Inflammatory macrophage (primary cell): ENCODE measurements at regions not wholly inside any gene's neighbourhood (a gene's known extent, or its start where the extent isn't known, plus 50 kb on each side); places are given as distances from the start of the nearest gene placed in this dataset.

Experiments
- DNase-seq, 2 donors: peaks; one replicate each; pipeline ENCODE4 v3.0.0-alpha.2; 2020 to 2022

DNA sequence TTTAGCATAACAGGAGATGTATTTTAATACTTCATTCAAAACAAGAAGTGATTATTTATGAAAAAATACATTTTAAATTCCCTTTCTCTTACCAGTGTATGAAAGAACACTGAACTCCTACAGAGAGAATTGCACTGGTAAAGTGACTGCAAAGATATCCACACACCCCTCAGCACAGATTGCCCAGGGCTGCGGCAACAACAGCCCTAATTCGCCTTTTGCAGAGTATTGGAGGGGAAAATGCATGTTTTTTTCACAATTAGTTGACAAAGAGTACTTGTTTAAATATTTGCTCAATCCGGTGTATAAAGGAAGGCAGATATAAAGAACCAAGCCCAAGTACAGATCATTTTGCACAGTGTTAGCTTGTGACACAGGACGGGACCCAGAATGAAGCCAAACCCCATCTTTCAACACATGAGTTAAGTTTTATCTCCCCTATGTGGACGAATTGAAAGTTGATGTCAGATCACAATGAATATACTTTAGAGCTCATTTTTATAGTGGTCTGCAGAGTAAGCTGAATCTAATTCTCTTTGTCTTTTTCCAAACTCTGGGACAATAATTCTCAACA, 551.4 kb upstream of the IGFBP7 start:
- DNase-seq = no peak

DNA sequence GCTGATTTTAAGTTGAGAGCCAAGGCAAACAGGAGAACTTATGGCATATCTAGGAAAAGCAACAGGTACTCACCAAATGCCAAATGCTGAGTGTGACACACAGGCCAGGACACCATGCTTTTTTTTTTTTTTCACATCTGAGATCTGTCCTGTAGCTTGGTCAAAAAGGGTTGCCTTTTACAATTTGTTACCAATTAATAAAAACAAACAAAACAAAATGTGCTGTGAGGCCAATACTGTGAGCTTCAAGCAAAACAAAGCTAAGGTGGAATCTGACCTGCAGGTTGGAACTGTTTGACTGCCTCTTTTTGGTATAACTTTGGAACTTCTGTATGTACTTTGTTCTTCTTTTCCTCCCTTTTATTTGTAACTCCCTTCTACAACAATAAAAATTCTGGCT, 548.5 kb upstream of the IGFBP7 start:
- no peak for DNase-seq

GRCh38 chr4:57658188-57658587, 548.0 kb upstream of the IGFBP7 start:
- DNase-seq = no peak

GRCh38 chr4:57655342-57655741, 545.2 kb upstream of the IGFBP7 start:
- no peak for DNase-seq

DNA sequence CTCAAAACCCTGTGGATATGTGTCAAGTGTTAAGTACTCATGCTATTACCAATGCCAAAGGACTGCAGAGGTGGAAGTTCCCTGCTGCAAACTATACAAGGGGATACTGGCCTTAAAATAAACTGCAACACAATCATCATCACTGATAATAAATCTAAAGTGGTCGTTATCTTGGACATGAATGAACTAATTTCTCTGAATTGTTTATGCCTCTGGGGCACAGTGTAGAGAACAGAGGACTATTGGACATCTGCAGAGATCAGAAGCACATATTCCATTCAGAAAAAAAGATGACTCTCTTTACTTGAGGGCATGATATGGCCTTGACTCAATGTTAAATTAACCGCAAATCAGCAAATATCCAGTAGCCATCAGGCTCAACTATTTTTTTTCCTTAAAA, 542.6 kb upstream of the IGFBP7 start:
- DNase-seq = no peak

GRCh38 chr4:57640391-57641100, 530.4 kb upstream of the IGFBP7 start:
- no peak for DNase-seq

DNA sequence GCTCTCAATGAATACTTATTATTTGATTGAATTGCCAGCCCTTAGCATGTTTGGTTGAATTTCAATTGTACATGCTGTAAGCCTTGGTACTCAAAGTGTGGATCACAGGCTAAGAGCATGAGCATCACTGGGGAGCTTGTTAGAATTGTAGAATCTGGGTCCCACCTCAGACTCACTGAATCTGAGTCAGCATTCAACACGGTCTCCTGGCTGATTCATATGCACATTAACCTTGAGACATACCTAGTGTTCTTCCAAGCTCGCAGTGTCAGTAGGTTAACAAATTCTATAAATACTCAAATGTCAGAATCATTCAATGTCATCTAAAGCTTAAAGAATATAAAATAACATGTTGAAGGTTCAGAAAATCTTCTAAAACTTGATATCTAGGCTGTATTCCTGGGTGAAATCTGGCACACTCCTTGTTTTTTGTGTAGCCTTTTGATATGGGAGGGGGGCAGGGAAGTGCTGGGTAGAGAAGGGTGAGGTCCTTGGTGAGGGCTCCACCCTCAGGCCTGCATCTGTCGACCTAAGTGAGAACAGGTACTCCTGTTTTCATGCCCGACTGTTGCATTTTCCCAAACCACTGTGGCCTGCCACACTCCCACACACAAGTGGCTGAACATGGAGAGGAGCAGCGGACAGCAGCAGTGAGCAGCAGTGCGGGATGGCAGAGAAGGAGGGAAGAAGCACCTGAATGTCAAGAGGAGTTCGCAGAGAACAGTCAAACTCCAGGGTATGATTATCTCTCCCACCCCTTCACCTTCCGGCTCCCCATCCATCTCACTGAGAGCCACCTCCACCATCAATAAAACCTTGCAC, 529.6 kb upstream of the IGFBP7 start:
- DNase-seq = no peak

DNA sequence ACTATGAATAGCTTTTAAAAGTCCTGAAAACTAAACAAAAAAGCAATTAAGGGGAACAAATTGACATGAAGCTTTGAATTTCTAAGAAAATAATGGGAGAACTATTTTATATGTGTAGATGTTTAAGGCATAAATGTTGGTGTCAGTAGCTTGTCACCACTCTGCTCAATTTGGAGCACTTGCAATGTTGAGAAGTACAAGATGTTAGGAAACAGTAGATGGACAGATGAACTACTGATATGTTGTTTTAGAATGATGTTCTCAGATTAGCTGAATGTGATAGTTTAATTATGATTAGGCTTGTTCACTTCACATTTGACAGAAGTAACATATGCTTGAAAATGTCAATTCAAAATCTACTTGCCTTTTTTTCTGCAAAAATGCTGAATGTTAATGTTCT, 525.7 kb upstream of the IGFBP7 start:
- no peak for DNase-seq

DNA sequence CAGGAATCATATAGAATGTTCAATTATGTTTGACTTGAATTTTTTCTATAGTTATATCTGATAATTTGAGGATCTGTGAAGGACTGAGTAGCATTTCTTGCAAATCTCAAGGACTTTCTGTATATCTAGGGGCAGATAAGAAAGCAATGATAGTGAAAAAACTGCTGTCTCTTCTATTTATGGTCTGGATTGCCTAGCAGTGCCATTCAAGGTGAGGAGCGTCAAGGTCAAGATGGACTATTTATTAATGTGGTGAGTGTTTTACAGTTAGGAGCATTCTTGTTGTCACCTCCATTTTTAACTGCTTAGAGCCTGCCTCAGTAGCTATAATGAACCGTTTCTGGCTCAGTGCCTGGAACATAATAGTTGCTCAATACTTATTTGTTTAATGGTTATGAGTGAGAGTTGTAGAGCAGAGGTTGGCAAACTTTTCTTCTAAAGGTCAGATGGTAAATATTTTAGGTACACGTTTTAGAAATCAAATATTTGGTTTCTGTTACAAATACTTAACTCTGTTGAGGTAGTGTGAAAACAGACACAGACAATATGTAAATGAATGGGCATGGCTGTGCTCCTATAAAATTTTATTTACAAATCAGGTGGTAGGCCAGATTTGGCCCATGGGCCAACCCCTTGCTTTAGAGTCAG, 523.2 kb upstream of the IGFBP7 start:
- DNase-seq = no peak

DNA sequence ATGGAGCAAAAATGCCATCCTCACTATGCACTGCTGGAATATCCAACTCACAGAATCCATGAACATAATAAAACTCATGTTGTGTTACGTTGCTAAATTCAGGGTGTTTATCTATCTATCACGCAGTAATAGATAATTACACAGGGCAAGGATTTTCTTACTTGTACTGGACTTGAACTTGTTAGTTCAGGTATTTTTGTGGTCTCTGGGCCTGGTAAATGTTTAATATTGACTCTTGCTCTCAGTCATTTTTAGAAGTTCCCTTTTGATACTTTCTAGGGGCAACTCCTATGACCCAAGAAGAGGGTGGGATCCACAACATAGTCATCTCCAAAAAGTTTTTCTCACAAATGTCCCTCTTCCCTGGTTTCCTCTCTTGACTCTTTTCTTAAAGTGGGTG, 522.4 kb upstream of the IGFBP7 start:
- DNase-seq = no peak

- no peak for DNase-seq
Observed at GRCh38 chr4:57631147-57631546, 521.0 kb upstream of the IGFBP7 start.

DNA sequence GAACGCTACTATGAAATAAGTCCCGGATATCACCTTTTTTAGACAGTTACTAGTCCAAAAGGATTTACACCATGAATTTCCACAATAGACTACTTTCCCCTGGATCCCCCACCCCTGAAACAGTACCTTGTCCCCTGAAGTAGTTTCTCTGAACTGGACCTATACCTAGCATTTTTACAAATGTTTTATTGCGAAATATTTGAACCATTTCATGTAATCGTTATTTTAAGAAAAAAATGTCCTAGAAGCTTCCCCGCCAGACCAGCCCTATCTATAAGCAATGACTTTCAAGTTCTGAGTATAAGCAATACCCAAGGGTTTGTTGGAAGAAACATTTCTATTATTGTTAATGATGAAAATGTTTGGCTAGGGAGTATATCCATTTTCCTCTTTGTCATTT, 517.8 kb upstream of the IGFBP7 start:
- no peak for DNase-seq

- DNase-seq = no peak
Observed at GRCh38 chr4:57614257-57614932, 504.2 kb upstream of the IGFBP7 start.

- DNase-seq = no peak
Observed at GRCh38 chr4:57612279-57612678, 502.1 kb upstream of the IGFBP7 start.

DNA sequence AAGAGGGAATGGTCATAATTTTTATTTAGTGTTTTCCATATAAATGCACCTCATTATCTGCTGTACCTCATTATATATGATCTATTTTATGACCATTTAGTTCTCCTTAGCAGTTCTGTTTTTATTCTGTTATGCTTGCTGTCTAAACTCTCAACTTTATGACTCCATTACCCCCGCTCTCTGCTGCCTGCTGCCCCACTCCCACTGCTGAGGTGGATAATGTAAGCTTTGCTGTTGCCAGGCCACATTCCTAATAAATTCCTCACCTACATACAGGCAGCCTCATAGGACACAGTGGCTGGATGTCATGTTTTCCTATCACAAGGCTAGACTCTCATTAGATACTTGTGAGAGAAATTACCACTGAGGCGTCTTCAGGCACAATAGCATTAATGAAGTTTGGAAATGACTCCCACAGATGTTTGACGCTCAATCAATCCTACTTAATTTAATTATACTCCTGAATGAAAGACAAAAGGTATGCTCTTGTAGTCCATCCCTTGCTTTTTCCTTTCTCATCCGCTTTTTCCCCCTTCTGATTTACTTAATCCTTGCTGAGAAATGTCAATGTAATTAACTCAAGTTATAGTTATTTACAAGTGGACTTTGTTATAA, 497.5 kb upstream of the IGFBP7 start:
- DNase-seq = no peak

DNA sequence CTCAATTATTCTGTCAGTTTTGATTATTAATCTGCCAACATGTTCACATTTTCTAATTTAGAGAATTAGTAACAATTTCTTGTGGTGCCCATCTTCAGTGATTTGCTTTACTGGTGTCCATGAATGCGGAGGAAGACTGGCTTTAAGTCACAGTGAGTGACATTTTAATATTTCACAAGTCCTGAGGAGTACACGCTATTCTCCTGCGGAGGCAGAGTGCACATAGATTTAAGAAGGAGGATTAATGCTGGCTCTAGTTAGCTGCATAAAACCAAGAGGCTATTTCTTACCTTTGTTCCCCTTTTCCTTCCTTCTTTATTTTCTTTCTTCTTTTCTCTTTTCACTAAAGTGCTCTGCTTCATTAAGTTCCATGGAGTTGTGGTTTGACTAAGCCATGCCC, 495.2 kb upstream of the IGFBP7 start:
- no peak for DNase-seq

DNA sequence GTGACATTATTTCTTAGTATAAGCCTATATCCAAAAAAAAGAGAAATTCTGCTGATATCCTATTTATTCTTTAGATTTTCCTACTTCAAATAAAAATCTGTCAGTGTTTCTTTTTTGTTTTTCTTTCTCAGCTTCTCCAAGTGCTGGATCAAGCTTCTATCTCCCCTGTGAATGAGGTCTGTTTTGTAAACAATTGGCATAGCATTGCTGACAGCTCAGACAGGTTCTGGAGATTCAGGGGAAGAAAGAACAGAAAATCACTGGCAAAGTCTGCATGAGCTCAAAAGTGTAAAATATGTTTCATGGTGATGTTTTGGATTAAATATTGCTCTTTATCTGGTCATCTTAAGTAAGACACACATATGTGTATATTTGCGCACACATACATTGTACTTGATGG, 492.0 kb upstream of the IGFBP7 start:
- no peak for DNase-seq

DNA sequence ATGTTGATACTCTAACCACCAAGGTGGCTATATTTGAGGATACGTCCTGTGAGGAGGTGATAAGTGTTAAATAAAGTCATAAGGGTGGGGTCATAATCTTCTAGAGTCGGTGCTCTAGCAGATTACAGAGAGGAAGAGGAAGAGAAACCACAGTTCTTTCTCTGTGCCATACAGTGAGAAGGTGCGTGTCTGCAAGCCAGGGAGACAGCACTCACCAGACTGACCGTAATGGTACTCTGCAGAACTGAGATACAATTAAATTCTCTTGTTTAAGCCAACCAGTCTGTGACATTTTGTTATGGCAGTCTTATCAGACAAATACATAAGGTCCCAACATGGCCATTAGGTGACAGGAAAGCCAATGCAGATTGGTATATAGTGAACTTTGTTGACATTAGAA, 480.9 kb upstream of the IGFBP7 start:
- DNase-seq = no peak

GRCh38 chr4:57588557-57588956, 478.4 kb upstream of the IGFBP7 start:
- DNase-seq = no peak

GRCh38 chr4:57580710-57581599, 470.8 kb upstream of the IGFBP7 start:
- DNase-seq = no peak

GRCh38 chr4:57575426-57575825, 465.2 kb upstream of the IGFBP7 start:
- no peak for DNase-seq
